ENCODE measurements at regions not wholly inside any gene's neighbourhood (a gene's known extent, or its start where the extent isn't known, plus 50 kb on each side); places are given as distances from the start of the nearest gene placed in this dataset.
"Not testable (repeated sequence)": the region's sequence is repeated elsewhere in the genome, so short reads cannot be mapped to it uniquely, and the experiment has no call there.

GRCh38 chr2:144922519-144922918 is 402.6 kb upstream of the ZEB2 start:
- no peak for DNase-seq

GRCh38 chr2:144920755-144921530 is 401.0 kb upstream of the ZEB2 start:
- no peak for DNase-seq

DNA sequence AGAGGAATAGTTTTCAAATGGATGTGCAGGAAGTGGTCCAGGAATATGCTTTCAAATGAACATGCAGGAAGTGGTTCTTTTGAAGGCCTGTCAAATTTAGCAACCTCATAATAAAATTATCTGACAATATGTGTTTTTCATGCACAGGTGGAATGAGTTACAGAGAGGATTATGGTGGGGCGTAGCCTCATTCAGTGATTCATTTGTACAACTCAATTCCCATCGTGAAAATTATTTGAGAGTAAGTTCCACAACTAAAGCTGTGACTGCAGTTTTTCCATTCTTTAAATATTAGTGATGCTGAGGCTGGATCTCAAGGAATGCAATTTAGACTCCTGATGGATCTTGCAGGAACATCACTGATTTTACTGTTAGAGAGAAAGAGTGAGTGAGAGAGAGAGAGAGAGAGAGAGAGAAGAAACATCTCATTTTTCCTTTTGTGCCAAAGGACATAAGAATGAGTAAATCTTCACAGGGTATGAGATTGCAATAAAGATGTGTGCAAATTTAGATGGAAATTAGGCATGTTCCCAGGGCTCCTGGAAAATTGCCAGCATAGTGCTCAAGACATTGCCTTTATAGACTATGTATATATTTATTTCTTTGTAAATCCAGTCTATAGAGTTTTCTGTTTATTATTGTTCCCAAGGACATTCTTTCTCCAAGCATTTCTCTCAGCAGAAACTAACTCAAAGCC is 394.9 kb upstream of the ZEB2 start:
- DNase-seq, result no peak

GRCh38 chr2:144914113-144914512 is 394.2 kb upstream of the ZEB2 start:
- no peak for DNase-seq

- DNase-seq, result no peak
Measured at GRCh38 chr2:144912206-144912605, 392.3 kb upstream of the ZEB2 start.

GRCh38 chr2:144905956-144906355 is 386.0 kb upstream of the ZEB2 start:
- no peak for DNase-seq

GRCh38 chr2:144904612-144905011 is 384.7 kb upstream of the ZEB2 start:
- no peak for DNase-seq

DNA sequence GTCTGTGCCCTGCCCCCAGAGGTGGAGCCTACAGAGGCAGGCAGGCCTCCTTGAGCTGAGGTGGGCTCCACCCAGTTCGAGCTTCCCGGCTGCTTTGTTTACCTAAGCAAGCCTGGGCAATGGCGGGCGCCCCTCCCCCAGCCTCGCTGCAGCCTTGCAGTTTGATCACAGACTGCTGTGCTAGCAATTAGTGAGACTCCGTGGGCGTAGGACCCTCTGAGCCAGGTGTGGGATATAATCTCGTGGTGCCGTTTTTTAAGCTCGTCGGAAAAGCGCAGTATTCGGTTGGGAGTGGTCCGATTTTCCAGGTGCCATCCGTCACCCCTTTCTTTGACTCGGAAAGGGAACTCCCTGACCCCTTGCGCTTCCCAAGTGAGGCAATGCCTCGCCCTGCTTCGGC is 383.1 kb upstream of the ZEB2 start:
- DNase-seq, result not testable (repeated sequence)

DNA sequence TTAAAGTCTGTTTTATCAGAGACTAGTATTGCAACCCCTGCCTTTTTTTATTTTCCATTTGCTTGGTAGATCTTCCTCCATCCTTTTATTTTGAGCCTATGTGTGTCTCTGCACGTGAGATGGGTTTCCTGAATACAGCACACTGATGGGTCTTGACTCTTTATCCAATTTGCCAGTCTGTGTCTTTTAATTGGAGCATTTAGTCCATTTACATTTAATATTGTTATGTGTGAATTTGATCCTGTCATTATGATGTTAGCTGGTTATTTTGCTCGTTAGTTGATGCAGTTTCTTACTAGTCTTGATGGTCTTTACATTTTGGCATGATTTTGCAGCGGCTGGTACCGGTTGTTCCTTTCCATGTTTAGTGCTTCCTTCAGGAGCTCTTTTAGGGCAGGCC is 381.5 kb upstream of the ZEB2 start:
- not testable (repeated sequence) for DNase-seq

GRCh38 chr2:144896341-144896740 is 376.4 kb upstream of the ZEB2 start:
- no peak for DNase-seq

GRCh38 chr2:144894612-144895599 is 375.0 kb upstream of the ZEB2 start:
- no peak for DNase-seq

GRCh38 chr2:144893464-144893863 is 373.5 kb upstream of the ZEB2 start:
- DNase-seq, result no peak

- no peak for DNase-seq
Measured at GRCh38 chr2:144890828-144891227, 370.9 kb upstream of the ZEB2 start.

- DNase-seq, result no peak
Measured at GRCh38 chr2:144889348-144889747, 369.4 kb upstream of the ZEB2 start.

DNA sequence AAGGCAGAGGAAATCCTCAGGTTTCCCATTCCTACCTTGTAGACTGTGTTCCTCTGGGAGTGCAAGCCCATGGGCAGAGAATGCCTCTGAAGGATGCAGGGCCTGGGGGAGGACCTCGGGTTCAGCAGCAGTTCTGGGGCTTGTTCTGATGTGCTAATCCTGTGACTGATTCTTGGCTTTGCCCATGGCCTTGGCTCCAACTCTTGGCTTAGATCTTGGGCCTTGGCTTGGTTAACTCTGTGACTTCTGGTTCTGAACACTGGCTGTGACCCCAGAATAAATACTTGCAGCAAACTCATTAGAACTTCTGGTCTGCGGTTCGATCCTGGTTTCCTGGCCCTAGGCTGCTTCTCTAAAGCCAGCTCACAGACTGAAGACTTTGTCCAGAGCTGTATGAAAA is 366.9 kb upstream of the ZEB2 start:
- DNase-seq, result no peak

GRCh38 chr2:144877893-144878292 is 358.0 kb upstream of the ZEB2 start:
- no peak for DNase-seq

- DNase-seq, result no peak
Measured at GRCh38 chr2:144876013-144876412, 356.1 kb upstream of the ZEB2 start.

DNA sequence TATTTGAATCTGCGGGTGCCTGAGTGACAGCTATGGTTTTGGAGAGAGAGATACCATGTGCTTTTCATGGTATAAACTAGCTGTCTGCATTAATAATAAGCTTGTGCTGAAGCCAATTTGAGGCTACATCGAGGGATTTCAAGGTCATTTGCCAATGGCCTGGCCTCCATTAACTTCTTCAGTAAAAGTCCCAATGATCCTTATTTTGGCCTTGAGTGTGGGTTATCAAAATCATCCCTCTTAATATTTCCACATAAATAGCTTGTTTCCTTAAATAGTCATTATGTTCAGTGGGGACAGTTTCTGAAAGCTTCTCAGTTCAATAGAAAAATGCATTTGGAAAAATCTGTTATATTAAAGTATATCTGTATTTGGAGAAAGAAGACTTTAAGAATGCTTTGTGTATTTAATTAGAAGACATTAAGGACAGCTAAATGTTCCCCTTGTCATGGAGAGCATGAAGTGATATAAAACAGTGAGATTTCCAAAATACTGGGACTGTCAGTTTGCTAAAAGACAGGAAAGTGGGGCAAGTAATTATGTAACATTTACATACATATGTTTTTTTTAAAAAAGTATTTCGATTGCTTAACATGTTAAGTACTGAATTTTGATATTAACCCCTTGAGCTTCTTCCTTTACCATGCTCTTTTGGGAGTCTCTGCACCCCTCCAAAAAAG is 355.5 kb upstream of the ZEB2 start:
- no peak for DNase-seq

DNA sequence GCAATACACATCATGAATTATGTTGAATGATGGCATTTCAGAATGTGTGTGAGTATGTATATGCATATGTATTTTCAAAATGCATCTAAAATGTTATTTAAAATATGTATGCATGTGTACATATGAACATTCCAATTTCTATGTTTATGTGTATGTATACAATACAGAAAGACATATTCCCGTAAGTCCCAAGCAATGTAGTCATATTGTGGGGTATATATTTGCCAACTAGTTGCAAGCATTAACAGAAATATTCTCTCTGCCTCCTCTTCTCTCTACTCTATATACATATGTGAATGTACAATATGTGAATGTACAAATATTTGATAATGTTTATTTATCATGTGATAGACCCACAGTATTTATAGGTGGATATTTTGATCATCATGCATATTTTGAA is 345.8 kb upstream of the ZEB2 start:
- no peak for DNase-seq

- DNase-seq, result no peak
Measured at GRCh38 chr2:144859716-144860115, 339.8 kb upstream of the ZEB2 start.

DNA sequence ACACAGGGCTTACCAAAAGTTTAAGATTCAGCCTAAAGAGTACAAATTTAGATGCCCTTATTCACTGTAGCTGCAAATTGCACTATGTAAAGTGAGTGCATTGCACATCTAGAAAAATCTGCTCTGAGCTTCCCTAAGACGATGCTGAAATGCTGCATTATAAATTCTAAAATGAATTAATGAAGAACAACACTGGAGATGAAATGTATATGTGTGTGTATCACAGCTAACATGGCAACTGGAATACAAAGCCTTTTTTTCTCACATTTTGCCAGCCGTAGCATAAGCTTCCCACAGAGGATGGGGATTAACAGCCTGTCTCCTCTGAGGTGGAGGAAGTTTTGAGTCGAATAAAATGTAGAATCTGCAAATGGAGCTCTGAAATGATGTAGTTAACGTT is 338.3 kb upstream of the ZEB2 start:
- DNase-seq, result no peak

GRCh38 chr2:144854596-144854995 is 334.7 kb upstream of the ZEB2 start:
- DNase-seq, result no peak

DNA sequence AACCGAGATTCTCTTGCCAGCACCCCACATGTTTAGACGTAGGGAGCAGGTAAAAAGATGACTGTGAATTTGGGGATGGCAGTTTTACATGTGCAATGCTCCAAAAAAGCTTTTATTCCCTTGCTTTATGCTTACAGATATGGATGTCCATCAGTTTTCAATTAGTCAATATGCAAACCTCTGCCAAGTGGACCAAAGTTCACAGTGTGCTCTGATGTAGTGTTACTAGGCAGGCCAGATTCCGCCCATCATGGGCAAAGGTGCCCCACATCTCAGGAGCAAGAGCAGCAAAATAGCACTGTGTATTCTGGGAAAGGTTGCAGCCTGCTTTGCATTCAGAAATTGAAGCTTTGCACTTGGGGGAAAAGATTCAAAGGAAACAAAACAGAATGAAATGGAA is 329.7 kb upstream of the ZEB2 start:
- no peak for DNase-seq
